ENCODE measurements at regions not wholly inside any gene's neighbourhood (a gene's known extent, or its start where the extent isn't known, plus 50 kb on each side); places are given as distances from the start of the nearest gene placed in this dataset.
A peak's percentile ranks its signal among the peaks of the same experiment; 100 is the strongest.

GRCh38 chr14:59093902-59094301, 94.6 kb upstream of the DAAM1 start:
- Histone ChIP-seq H3K36me3 (no peaks in the 10 kb centered on the region), H3K27me3 (replicated peaks) (no peaks in the 10 kb centered on the region), H3K9me3 (replicated peaks) (no peaks in the 10 kb centered on the region), H3K27ac (no peak overlapping the region), H3K4me3 (no peak overlapping the region), H3K4me1 (replicated peaks) (peaks cover 16% of the 10 kb centered on the region)
- no peak for DNase-seq (ENCODE audit: low read depth in 1 of 2, low spot score in 2 of 2)

- Histone ChIP-seq H3K9me3 (replicated peaks) (no peaks in the 10 kb centered on the region), H3K4me3 (no peak overlapping the region), H3K4me1 (replicated peaks) (peaks cover 18% of the 10 kb centered on the region), H3K36me3 (no peaks in the 10 kb centered on the region), H3K27ac (no peak overlapping the region), H3K27me3 (replicated peaks) (no peaks in the 10 kb centered on the region)
- no peak for DNase-seq (ENCODE audit: low read depth in 1 of 2, low spot score in 2 of 2)
Observed at GRCh38 chr14:59096303-59096702, 92.2 kb upstream of the DAAM1 start.

- Histone ChIP-seq H3K36me3 (no peaks in the 10 kb centered on the region), H3K4me3 (no peak overlapping the region), H3K27me3 (replicated peaks) (no peaks in the 10 kb centered on the region), H3K9me3 (replicated peaks) (no peaks in the 10 kb centered on the region), H3K4me1 (replicated peaks) (peaks cover 18% of the 10 kb centered on the region), H3K27ac (peak overlapping the region; percentile 57; the same call in 1 of the 2 replicates)
- DNase-seq (ENCODE audit: low read depth in 1 of 2, low spot score in 2 of 2): no peak
Observed at GRCh38 chr14:59097681-59098080, 90.8 kb upstream of the DAAM1 start.

- DNase-seq (ENCODE audit: low read depth in 1 of 2, low spot score in 2 of 2): peak; percentile 62 to 65
- H3K9me3 ChIP-seq (replicated peaks): no peaks in the 10 kb centered on the region
- H3K4me3 ChIP-seq: no peak overlapping the region
- H3K27me3 ChIP-seq (replicated peaks): no peaks in the 10 kb centered on the region
- no peaks in the 10 kb centered on the region for H3K36me3 ChIP-seq
- H3K27ac ChIP-seq: peak overlapping the region; percentile 57; the same call in 1 of the 2 replicates
- peaks cover 18% of the 10 kb centered on the region for H3K4me1 ChIP-seq (replicated peaks)
Observed at GRCh38 chr14:59098377-59098776, 90.1 kb upstream of the DAAM1 start.

- H3K9me3 ChIP-seq (replicated peaks): no peaks in the 10 kb centered on the region
- no peak for DNase-seq (ENCODE audit: low read depth in 1 of 2, low spot score in 2 of 2)
- H3K27ac ChIP-seq: no peak overlapping the region
- H3K27me3 ChIP-seq (replicated peaks): no peaks in the 10 kb centered on the region
- H3K4me3 ChIP-seq: no peak overlapping the region
- no peaks in the 10 kb centered on the region for H3K36me3 ChIP-seq
- H3K4me1 ChIP-seq (replicated peaks): peaks cover 18% of the 10 kb centered on the region
Observed at GRCh38 chr14:59100205-59100604, 88.3 kb upstream of the DAAM1 start.

GRCh38 chr14:59101476-59101875, 87.0 kb upstream of the DAAM1 start:
- Histone ChIP-seq H3K9me3 (replicated peaks) (no peaks in the 10 kb centered on the region), H3K27ac (no peak overlapping the region), H3K4me1 (replicated peaks) (peaks cover 18% of the 10 kb centered on the region), H3K4me3 (no peak overlapping the region), H3K27me3 (replicated peaks) (no peaks in the 10 kb centered on the region), H3K36me3 (no peaks in the 10 kb centered on the region)
- no peak for DNase-seq (ENCODE audit: low read depth in 1 of 2, low spot score in 2 of 2)

- no peak overlapping the region for H3K27ac ChIP-seq
- no peak for DNase-seq (ENCODE audit: low read depth in 1 of 2, low spot score in 2 of 2)
- H3K4me3 ChIP-seq: no peak overlapping the region
- no peaks in the 10 kb centered on the region for H3K36me3 ChIP-seq
- H3K9me3 ChIP-seq (replicated peaks): no peaks in the 10 kb centered on the region
- no peaks in the 10 kb centered on the region for H3K27me3 ChIP-seq (replicated peaks)
- peaks cover 7% of the 10 kb centered on the region for H3K4me1 ChIP-seq (replicated peaks)
Observed at GRCh38 chr14:59103396-59103795, 85.1 kb upstream of the DAAM1 start.

GRCh38 chr14:59107819-59108218, 80.6 kb upstream of the DAAM1 start:
- H3K27ac ChIP-seq: no peak overlapping the region
- H3K9me3 ChIP-seq (replicated peaks): no peaks in the 10 kb centered on the region
- no peaks in the 10 kb centered on the region for H3K4me1 ChIP-seq (replicated peaks)
- DNase-seq (ENCODE audit: low read depth in 1 of 2, low spot score in 2 of 2): no peak
- H3K36me3 ChIP-seq: no peaks in the 10 kb centered on the region
- no peaks in the 10 kb centered on the region for H3K27me3 ChIP-seq (replicated peaks)
- no peak overlapping the region for H3K4me3 ChIP-seq

GRCh38 chr14:59116984-59117415, 71.5 kb upstream of the DAAM1 start:
- H3K4me1 ChIP-seq (replicated peaks): peaks cover 14% of the 10 kb centered on the region
- no peaks in the 10 kb centered on the region for H3K9me3 ChIP-seq (replicated peaks)
- H3K27ac ChIP-seq: no peak overlapping the region
- DNase-seq (ENCODE audit: low read depth in 1 of 2, low spot score in 2 of 2): peak in 1 of 2 experiments; percentile 44
- H3K36me3 ChIP-seq: no peaks in the 10 kb centered on the region
- no peaks in the 10 kb centered on the region for H3K27me3 ChIP-seq (replicated peaks)
- no peak overlapping the region for H3K4me3 ChIP-seq

GRCh38 chr14:59117754-59118528, 70.5 kb upstream of the DAAM1 start:
- DNase-seq (ENCODE audit: low read depth in 1 of 2, low spot score in 2 of 2): no peak
- H3K36me3 ChIP-seq: no peaks in the 10 kb centered on the region
- H3K27ac ChIP-seq: no peak overlapping the region
- no peaks in the 10 kb centered on the region for H3K9me3 ChIP-seq (replicated peaks)
- no peaks in the 10 kb centered on the region for H3K27me3 ChIP-seq (replicated peaks)
- peaks cover 14% of the 10 kb centered on the region for H3K4me1 ChIP-seq (replicated peaks)
- no peak overlapping the region for H3K4me3 ChIP-seq

GRCh38 chr14:59120921-59121320, 67.5 kb upstream of the DAAM1 start:
- H3K4me3 ChIP-seq: no peak overlapping the region
- DNase-seq (ENCODE audit: low read depth in 1 of 2, low spot score in 2 of 2): no peak
- H3K27ac ChIP-seq: no peak overlapping the region
- peaks cover 14% of the 10 kb centered on the region for H3K4me1 ChIP-seq (replicated peaks)
- no peaks in the 10 kb centered on the region for H3K36me3 ChIP-seq
- no peaks in the 10 kb centered on the region for H3K9me3 ChIP-seq (replicated peaks)
- H3K27me3 ChIP-seq (replicated peaks): no peaks in the 10 kb centered on the region

GRCh38 chr14:59123531-59123930, 64.9 kb upstream of the DAAM1 start:
- no peaks in the 10 kb centered on the region for H3K27me3 ChIP-seq (replicated peaks)
- no peak overlapping the region for H3K4me3 ChIP-seq
- no peaks in the 10 kb centered on the region for H3K4me1 ChIP-seq (replicated peaks)
- H3K9me3 ChIP-seq (replicated peaks): no peaks in the 10 kb centered on the region
- H3K36me3 ChIP-seq: no peaks in the 10 kb centered on the region
- no peak for DNase-seq (ENCODE audit: low read depth in 1 of 2, low spot score in 2 of 2)
- no peak overlapping the region for H3K27ac ChIP-seq

- Histone ChIP-seq H3K36me3 (no peaks in the 10 kb centered on the region), H3K27ac (no peak overlapping the region), H3K27me3 (replicated peaks) (no peaks in the 10 kb centered on the region), H3K4me1 (replicated peaks) (no peaks in the 10 kb centered on the region), H3K4me3 (no peak overlapping the region), H3K9me3 (replicated peaks) (no peaks in the 10 kb centered on the region)
- DNase-seq (ENCODE audit: low read depth in 1 of 2, low spot score in 2 of 2): no peak
Observed at GRCh38 chr14:59123975-59124374, 64.5 kb upstream of the DAAM1 start.

- Histone ChIP-seq H3K4me3 (no peak overlapping the region), H3K36me3 (no peaks in the 10 kb centered on the region), H3K27me3 (replicated peaks) (no peaks in the 10 kb centered on the region), H3K27ac (no peak overlapping the region), H3K9me3 (replicated peaks) (no peaks in the 10 kb centered on the region), H3K4me1 (replicated peaks) (no peaks in the 10 kb centered on the region)
- no peak for DNase-seq (ENCODE audit: low read depth in 1 of 2, low spot score in 2 of 2)
Observed at GRCh38 chr14:59125156-59125555, 63.3 kb upstream of the DAAM1 start.
